B cell (primary cell): ENCODE measurements at regions not wholly inside any gene's neighbourhood (a gene's known extent, or its start where the extent isn't known, plus 50 kb on each side); places are given as distances from the start of the nearest gene placed in this dataset.

Experiments used
- CTCF ChIP-seq: fragments of 200-600 bp; IDR thresholded peaks from one replicate; pipeline ENCODE4 v1.8.0; 2022; ENCODE audit warnings: antibody characterized with exemption, mild to moderate bottlenecking
- EZH2 ChIP-seq: IDR thresholded peaks from 2 replicates; pipeline ENCODE4 v1.6.1; 2012; ENCODE audit warnings: borderline replicate concordance, low read depth, mild to moderate bottlenecking, moderate library complexity, low read length; ENCODE audit not compliant: insufficient read depth, poor library complexity, severe bottlenecking

GRCh38 chr6:79808921-79809320, 138.4 kb downstream of the ELOVL4 start:
- TF ChIP-seq CTCF, result no peak
- TF ChIP-seq EZH2, result no peak
